GM06990 (cell line): ENCODE measurements at regions not wholly inside any gene's neighbourhood (a gene's known extent, or its start where the extent isn't known, plus 50 kb on each side); places are given as distances from the start of the nearest gene placed in this dataset.

ENCODE experiments used
- DNase-seq: peaks from one replicate; pipeline ENCODE4 v3.0.0-alpha.2; 2011; ENCODE audit not compliant: insufficient read length; ENCODE audit errors: extremely low read depth
- H3K27me3 ChIP-seq: replicated peaks from 2 replicates; pipeline ENCODE4 v1.6.0; 2011; ENCODE audit warnings: low read length; ENCODE audit not compliant: control insufficient read depth, insufficient read depth
- H3K36me3 ChIP-seq: 2 replicates; pipeline ENCODE4 v1.5.1; 2011; ENCODE audit warnings: low read length; ENCODE audit not compliant: control insufficient read depth, insufficient read depth
- H3K4me3 ChIP-seq: replicated peaks from 2 replicates; pipeline ENCODE4 v1.5.1; 2011; ENCODE audit warnings: low read depth, mild to moderate bottlenecking, control low read depth, low read length
- TF ChIP-seq, protein P1 (sequence below): IDR thresholded peaks from 2 replicates; pipeline ENCODE4 v1.5.1; 2011; ENCODE audit warnings: low read length, control low read depth, mild to moderate bottlenecking, inconsistent platforms; ENCODE audit not compliant: insufficient read depth, poor library complexity, severe bottlenecking

DNA sequence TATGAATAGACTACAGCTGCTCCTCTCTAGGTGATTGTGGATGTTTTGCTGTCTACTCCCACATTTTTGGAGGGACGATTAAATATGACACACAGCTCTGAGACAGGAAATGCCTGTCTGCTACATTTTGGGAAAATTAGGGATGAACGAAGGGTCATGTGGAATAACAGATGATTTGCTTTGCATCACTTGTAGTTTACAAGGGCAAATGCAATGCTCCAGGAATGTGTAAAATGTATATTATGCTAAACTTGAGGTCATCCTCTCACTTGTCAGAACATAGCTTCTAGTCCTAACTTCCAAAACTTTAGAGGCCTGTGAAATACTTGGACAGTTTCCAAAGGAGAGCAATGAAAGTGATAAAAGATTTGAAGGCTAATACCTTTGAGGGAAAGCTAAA, 284.2 kb upstream of the DACH1 start:
- H3K36me3 ChIP-seq = no peaks in the 10 kb centered on the region
- DNase-seq = no peak
- TF ChIP-seq, protein P1, sequence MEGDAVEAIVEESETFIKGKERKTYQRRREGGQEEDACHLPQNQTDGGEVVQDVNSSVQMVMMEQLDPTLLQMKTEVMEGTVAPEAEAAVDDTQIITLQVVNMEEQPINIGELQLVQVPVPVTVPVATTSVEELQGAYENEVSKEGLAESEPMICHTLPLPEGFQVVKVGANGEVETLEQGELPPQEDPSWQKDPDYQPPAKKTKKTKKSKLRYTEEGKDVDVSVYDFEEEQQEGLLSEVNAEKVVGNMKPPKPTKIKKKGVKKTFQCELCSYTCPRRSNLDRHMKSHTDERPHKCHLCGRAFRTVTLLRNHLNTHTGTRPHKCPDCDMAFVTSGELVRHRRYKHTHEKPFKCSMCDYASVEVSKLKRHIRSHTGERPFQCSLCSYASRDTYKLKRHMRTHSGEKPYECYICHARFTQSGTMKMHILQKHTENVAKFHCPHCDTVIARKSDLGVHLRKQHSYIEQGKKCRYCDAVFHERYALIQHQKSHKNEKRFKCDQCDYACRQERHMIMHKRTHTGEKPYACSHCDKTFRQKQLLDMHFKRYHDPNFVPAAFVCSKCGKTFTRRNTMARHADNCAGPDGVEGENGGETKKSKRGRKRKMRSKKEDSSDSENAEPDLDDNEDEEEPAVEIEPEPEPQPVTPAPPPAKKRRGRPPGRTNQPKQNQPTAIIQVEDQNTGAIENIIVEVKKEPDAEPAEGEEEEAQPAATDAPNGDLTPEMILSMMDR = no peak
- no peaks in the 10 kb centered on the region for H3K27me3 ChIP-seq
- H3K4me3 ChIP-seq = no peak overlapping the region

DNA sequence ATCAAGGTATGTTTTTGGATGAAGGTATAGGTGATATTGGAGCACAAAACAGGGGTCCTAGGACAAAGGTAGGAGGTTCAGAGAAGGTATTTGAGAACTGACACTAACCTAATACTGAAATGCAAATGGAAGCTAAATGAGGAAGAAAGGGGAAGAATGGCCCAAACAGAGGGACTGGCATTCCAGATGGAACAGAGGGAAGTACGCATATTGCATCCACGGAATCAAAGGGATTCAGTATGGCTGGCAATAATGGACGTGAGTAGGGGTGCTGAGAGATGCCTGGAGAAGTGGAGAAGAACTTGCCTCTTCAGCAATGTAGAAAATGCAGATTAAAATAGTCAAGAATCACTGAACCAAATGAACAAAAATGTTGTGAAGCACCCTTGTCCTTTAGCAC, 283.5 kb upstream of the DACH1 start:
- no peak for DNase-seq
- no peaks in the 10 kb centered on the region for H3K27me3 ChIP-seq
- H3K4me3 ChIP-seq = no peak overlapping the region
- H3K36me3 ChIP-seq = no peaks in the 10 kb centered on the region
- TF ChIP-seq, protein P1 = no peak

DNA sequence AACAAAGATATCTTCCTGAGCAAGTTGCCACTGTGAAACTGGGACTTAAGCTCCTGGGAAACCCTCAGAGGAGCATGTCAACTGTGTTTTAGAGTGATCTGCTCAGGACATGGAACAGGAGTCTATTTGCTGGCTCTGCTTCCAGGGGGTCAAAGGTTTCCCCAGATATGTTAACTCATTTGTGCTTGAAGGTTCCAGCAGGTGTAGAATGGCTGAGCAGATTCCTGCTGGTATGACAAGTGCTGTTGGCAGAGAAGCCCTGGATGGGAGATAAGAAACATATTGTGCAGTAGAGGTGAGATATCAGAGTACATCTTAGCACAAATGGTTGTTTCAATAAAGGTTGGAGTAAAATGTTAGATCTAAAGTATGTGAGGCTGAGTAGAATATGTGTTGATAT, 282.7 kb upstream of the DACH1 start:
- H3K36me3 ChIP-seq = no peaks in the 10 kb centered on the region
- TF ChIP-seq, protein P1 = no peak
- no peak overlapping the region for H3K4me3 ChIP-seq
- no peaks in the 10 kb centered on the region for H3K27me3 ChIP-seq
- no peak for DNase-seq

DNA sequence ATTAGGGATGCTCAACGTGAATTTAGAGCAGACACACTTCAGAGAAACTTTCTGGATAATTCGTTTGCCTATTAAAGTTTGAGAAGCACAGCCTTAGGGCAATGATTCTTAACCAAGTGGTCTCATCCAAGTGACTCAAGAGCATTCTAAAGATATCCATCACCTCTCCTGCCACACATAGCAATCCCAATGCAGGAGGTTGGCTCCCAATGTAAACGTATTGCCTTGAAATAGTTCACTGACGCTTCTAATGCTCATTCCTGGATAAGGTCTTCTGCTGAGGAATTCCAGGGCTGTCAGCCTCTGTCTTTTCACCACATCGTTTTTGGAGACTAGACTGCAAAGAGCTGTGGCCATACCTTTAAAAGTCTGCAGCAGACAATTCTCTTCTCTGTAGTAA, 279.8 kb upstream of the DACH1 start:
- Histone ChIP-seq H3K36me3 (no peaks in the 10 kb centered on the region), H3K27me3 (no peaks in the 10 kb centered on the region), H3K4me3 (no peak overlapping the region)
- DNase-seq = no peak
- TF ChIP-seq, protein P1 = no peak

DNA sequence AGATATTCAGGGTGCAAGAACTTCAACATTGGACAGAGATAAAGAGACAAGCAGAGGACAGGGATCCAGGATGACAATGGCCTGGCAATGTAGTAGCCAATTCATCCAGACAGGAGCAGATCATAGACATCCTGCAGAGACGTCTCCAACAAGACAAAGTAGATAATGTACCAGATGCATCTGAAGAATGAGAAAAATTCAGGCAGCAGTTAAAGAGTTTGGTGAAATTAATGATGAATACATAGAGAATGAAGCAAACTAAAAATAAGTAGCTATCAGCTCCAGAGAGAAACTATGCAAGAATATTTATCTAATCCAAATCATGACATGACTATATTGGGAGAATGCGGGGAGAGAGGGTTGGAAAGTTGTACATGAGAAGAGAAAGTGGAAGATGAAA, 278.4 kb upstream of the DACH1 start:
- Histone ChIP-seq H3K27me3 (no peaks in the 10 kb centered on the region), H3K4me3 (no peak overlapping the region), H3K36me3 (no peaks in the 10 kb centered on the region)
- TF ChIP-seq, protein P1 = no peak
- no peak for DNase-seq

DNA sequence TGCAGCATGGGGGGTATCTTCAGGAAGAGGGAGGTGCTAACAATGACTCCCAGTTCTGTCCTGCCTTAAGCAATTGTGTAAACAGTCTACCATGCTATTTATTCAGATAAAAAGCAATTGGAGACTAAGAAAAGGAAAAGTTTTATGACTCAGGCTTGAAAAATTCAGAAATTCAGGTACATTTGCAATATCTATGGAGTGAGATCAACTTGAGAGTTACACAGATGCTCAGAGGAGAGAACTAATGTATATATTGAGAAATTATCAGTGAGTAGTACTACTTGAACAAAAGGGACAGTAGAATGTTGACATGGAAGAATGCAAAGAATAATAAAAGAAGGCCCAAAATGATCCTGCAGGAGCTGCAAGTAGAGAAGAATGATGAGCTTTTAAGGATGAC, 277.6 kb upstream of the DACH1 start:
- Histone ChIP-seq H3K4me3 (no peak overlapping the region), H3K36me3 (no peaks in the 10 kb centered on the region), H3K27me3 (no peaks in the 10 kb centered on the region)
- no peak for DNase-seq
- TF ChIP-seq, protein P1 = no peak
